DND-41 (cell line): ENCODE measurements at regions not wholly inside any gene's neighbourhood (a gene's known extent, or its start where the extent isn't known, plus 50 kb on each side); places are given as distances from the start of the nearest gene placed in this dataset.

Source experiments
- CTCF ChIP-seq: IDR thresholded peaks from 2 replicates; pipeline ENCODE4 v1.5.1; 2012; ENCODE audit warnings: borderline replicate concordance, low read length, moderate library complexity, mild to moderate bottlenecking; ENCODE audit not compliant: poor library complexity, severe bottlenecking; ENCODE audit errors: extremely low read depth
- EZH2 ChIP-seq: IDR thresholded peaks from 3 replicates; pipeline ENCODE4 v1.6.1; 2012; ENCODE audit warnings: borderline replicate concordance, low read depth, mild to moderate bottlenecking, moderate library complexity, low read length, inconsistent platforms; ENCODE audit not compliant: severe bottlenecking

- TF ChIP-seq CTCF (no peak), EZH2 (no peak)
Observed at GRCh38 chr1:216890871-216891270, 167.6 kb upstream of the ESRRG start.
